GM12878 (cell line): ENCODE measurements at regions not wholly inside any gene's neighbourhood (a gene's known extent, or its start where the extent isn't known, plus 50 kb on each side); places are given as distances from the start of the nearest gene placed in this dataset.

Source experiments
- ATAC-seq: fragments of 200-7000 bp; cut with Tn5 transposase; 3 replicates; pipeline ENCODE4 v1.9.1; 2020; ENCODE audit warnings: mild to moderate bottlenecking, moderate library complexity
- BruUV-seq: library from RNA; stranded (reverse); fragments of 400-500 nt; replicated peaks from 2 replicates; lab custom pipeline; 2021; lab: Mats Ljungman, UMichigan
- CTCF ChIA-PET: fragments of 300-600 bp; sonication (Branson Sonifier 250); formaldehyde crosslinking; extraction: SDS; loops from one replicate; lab custom pipeline; 2021; ENCODE audit warnings: inconsistent platforms; lab: Yijun Ruan, JAX
- POLR2A ChIA-PET: fragments of 350-600 bp; formaldehyde crosslinking; extraction: SDS; loops from one replicate; lab custom pipeline; 2021; ENCODE audit warnings: inconsistent platforms; lab: Charles Lee
- RAD21 ChIA-PET: fragments of 300-600 bp; sonication (Branson Sonifier 250); formaldehyde crosslinking; loops from one replicate; lab custom pipeline; 2023; ENCODE audit warnings: antibody characterized with exemption; ENCODE audit not compliant: unreplicated experiment; lab: Charles Lee
- SMC1A ChIA-PET: fragments of 300-600 bp; sonication (Branson Sonifier 250); formaldehyde crosslinking; loops from one replicate; lab custom pipeline; 2023; ENCODE audit not compliant: unreplicated experiment, uncharacterized antibody; lab: Charles Lee
- DNase-seq: peaks from one replicate; pipeline ENCODE4 v3.0.0-alpha.2; 2011; ENCODE audit warnings: low read depth, low spot score
- FAIRE-seq: peaks from 3 replicates; lab custom pipeline; 2011; peaks lifted over from hg19 to GRCh38; lab: Jason Lieb, UNC
- H2AFZ ChIP-seq: 2 replicates; pipeline ENCODE4 v1.6.0; 2011; ENCODE audit warnings: low read depth, low read length, control low read depth; ENCODE audit not compliant: control insufficient read depth
- H3K27ac ChIP-seq: 2 replicates; pipeline ENCODE4 v1.5.1; 2011; ENCODE audit warnings: control low read depth; ENCODE audit not compliant: control insufficient read depth, insufficient read depth
- H3K27me3 ChIP-seq, 2 experiments: replicated peaks in 1 of 2; 2 replicates each; pipeline versions ENCODE4 v1.6.0 to v1.6.1; 2011; ENCODE audit warnings: low read length in 1 of 2; ENCODE audit not compliant: control insufficient read depth in 2 of 2, insufficient read depth in 2 of 2
- H3K36me3 ChIP-seq, 2 experiments: 2 replicates each; pipeline ENCODE4 v1.5.1; 2011; ENCODE audit warnings: low read length in 1 of 2; ENCODE audit not compliant: control insufficient read depth in 2 of 2, insufficient read depth in 2 of 2
- H3K4me1 ChIP-seq: 2 replicates; pipeline ENCODE4 v1.6.1; 2011; ENCODE audit warnings: mild to moderate bottlenecking, low read length, moderate library complexity, mixed read lengths; ENCODE audit not compliant: control insufficient read depth, insufficient read depth
- H3K4me2 ChIP-seq: 2 replicates; pipeline ENCODE4 v1.6.0; 2011; ENCODE audit warnings: control low read depth; ENCODE audit not compliant: control insufficient read depth, insufficient read depth
- H3K4me3 ChIP-seq: fragments of 200-600 bp; sonication (generic); 2 replicates; pipeline ENCODE4 v1.5.1; 2016
- H3K79me2 ChIP-seq: 2 replicates; pipeline ENCODE4 v1.6.0; 2011; ENCODE audit warnings: low read length; ENCODE audit not compliant: control insufficient read depth, insufficient read depth
- H3K9ac ChIP-seq: 2 replicates; pipeline ENCODE4 v1.8.0; 2011; ENCODE audit warnings: low read length, control low read depth, mixed read lengths; ENCODE audit not compliant: control insufficient read depth, insufficient read depth
- H3K9me3 ChIP-seq: replicated peaks from 3 replicates; pipeline ENCODE4 v1.5.1; 2011; ENCODE audit warnings: mild to moderate bottlenecking, low read length; ENCODE audit not compliant: control insufficient read depth, insufficient read depth
- H4K20me1 ChIP-seq: 2 replicates; pipeline ENCODE4 v1.6.0; 2011; ENCODE audit not compliant: control insufficient read depth, insufficient read depth
- IKZF1 ChIP-seq: fragments of 450-650 bp; conservative IDR thresholded peaks from 2 replicates; pipeline ENCODE4 v1.6.1; 2017; ENCODE audit warnings: antibody characterized with exemption, mild to moderate bottlenecking
- KDM1A ChIP-seq: fragments of 200-600 bp; sonication (generic); IDR thresholded peaks from 2 replicates; pipeline ENCODE4 v1.6.1; 2016; ENCODE audit warnings: borderline replicate concordance
- POLR2AphosphoS2 ChIP-seq: IDR thresholded peaks from 2 replicates; pipeline ENCODE4 v1.6.1; 2011; ENCODE audit warnings: low read depth, mild to moderate bottlenecking, low read length, improper control_type of control experiment, moderate library complexity
- TAF1 ChIP-seq: IDR thresholded peaks from 2 replicates; pipeline ENCODE4 v1.6.1; 2011; ENCODE audit warnings: mild to moderate bottlenecking, low read depth, low read length, borderline replicate concordance
- TCF7 ChIP-seq: IDR thresholded peaks from 2 replicates; pipeline ENCODE4 v1.6.1; 2014; ENCODE audit warnings: antibody characterized with exemption, borderline replicate concordance
- ZBED1 ChIP-seq: IDR thresholded peaks from 2 replicates; pipeline ENCODE4 v1.6.1; 2016; ENCODE audit warnings: borderline replicate concordance
- WGBS: methylation state at CpG from one replicate; pipeline ENCODE4 v1.1.6; 2016; ENCODE audit warnings: low lambda C conversion rate; ENCODE audit not compliant: insufficient replicate concordance, insufficient coverage; ENCODE audit errors: missing lambda C conversion rate; 5-methylcytosine and 5-hydroxymethylcytosine counted together
- in situ Hi-C: fragments of 300-500 bp; cut with MboI; formaldehyde crosslinking; loops from 9 replicates; pipeline ENCODE4 v1.14.3; 2018; ENCODE audit warnings: mixed read lengths
- intact Hi-C: fragments of 100-400 bp; cut with micrococcal nuclease; formaldehyde crosslinking; loops from one replicate; pipeline ENCODE4 v1.14.2; 2022; ENCODE audit not compliant: unreplicated experiment
- TF ChIP-seq, protein P1 (sequence below): IDR thresholded peaks from 2 replicates; pipeline ENCODE4 v1.6.1; 2011; ENCODE audit warnings: low read depth, mild to moderate bottlenecking, low read length, moderate library complexity, borderline replicate concordance; ENCODE audit errors: extremely low read depth
- TF ChIP-seq, protein P2 (sequence below): fragments of 450-650 bp; IDR thresholded peaks from 2 replicates; pipeline ENCODE4 v1.6.1; 2017; ENCODE audit warnings: antibody characterized with exemption, mild to moderate bottlenecking, moderate library complexity

DNA sequence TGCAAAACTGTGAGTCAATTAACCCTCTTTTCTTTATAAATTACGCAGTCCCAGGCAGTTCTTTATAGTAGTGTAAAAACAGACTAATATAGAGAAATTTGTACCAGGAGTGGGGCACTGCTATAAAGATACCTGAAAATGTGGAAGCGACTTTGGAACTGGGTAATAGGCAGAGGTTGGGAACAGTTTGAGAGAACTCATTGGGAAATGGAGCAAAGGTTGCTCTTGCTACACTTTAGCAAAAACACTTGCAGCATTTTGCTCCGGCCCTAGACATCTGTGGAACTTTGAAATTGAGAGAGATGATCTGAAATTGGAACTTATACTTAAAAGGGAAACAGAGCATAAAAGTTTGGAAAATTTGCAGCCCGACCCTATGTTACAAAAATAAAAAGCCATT lies 810.9 kb downstream of the LTN1 start:
- H3K79me2 ChIP-seq = no peaks in the 10 kb centered on the region
- WGBS = 10% methylated on average over 4 of the region's 4 CpGs

More for the DNA sequence above, 810.9 kb downstream of the LTN1 start:
- intact Hi-C loops = no loop called here
- H3K4me3 ChIP-seq = no peak overlapping the region
- no peak overlapping the region for H3K9ac ChIP-seq
- ChIA-PET CTCF (no interaction called here), POLR2A (no interaction called here), RAD21 (no interaction called here), SMC1A (no interaction called here)
- no peak for ATAC-seq
- DNase-seq = no peak
- H3K9me3 ChIP-seq = no peaks in the 10 kb centered on the region
- no peaks in the 10 kb centered on the region for H3K36me3 ChIP-seq
- no peak overlapping the region for H3K27ac ChIP-seq
- no peak overlapping the region for H3K4me2 ChIP-seq
- in situ Hi-C loops = no loop called here
- H2AFZ ChIP-seq = no peak overlapping the region
- no peaks in the 10 kb centered on the region for H4K20me1 ChIP-seq
- BruUV-seq = no TSS peak
- no peaks in the 10 kb centered on the region for H3K27me3 ChIP-seq
- no peaks in the 10 kb centered on the region for H3K4me1 ChIP-seq
- FAIRE-seq = no peak
- TF ChIP-seq KDM1A = no peak
- TF ChIP-seq ZBED1 = no peak
- TF ChIP-seq, protein P1, sequence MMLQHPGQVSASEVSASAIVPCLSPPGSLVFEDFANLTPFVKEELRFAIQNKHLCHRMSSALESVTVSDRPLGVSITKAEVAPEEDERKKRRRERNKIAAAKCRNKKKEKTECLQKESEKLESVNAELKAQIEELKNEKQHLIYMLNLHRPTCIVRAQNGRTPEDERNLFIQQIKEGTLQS = no peak
- TF ChIP-seq TCF7 = no peak
- no peak for TF ChIP-seq TAF1
- no peak for TF ChIP-seq POLR2AphosphoS2
- TF ChIP-seq, protein P2, sequence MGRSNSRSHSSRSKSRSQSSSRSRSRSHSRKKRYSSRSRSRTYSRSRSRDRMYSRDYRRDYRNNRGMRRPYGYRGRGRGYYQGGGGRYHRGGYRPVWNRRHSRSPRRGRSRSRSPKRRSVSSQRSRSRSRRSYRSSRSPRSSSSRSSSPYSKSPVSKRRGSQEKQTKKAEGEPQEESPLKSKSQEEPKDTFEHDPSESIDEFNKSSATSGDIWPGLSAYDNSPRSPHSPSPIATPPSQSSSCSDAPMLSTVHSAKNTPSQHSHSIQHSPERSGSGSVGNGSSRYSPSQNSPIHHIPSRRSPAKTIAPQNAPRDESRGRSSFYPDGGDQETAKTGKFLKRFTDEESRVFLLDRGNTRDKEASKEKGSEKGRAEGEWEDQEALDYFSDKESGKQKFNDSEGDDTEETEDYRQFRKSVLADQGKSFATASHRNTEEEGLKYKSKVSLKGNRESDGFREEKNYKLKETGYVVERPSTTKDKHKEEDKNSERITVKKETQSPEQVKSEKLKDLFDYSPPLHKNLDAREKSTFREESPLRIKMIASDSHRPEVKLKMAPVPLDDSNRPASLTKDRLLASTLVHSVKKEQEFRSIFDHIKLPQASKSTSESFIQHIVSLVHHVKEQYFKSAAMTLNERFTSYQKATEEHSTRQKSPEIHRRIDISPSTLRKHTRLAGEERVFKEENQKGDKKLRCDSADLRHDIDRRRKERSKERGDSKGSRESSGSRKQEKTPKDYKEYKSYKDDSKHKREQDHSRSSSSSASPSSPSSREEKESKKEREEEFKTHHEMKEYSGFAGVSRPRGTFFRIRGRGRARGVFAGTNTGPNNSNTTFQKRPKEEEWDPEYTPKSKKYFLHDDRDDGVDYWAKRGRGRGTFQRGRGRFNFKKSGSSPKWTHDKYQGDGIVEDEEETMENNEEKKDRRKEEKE = no peak
- TF ChIP-seq IKZF1 = no peak
